ENCODE measurements at regions not wholly inside any gene's neighbourhood (a gene's known extent, or its start where the extent isn't known, plus 50 kb on each side); places are given as distances from the start of the nearest gene placed in this dataset.

- no peak overlapping the region for H3K9ac ChIP-seq (ENCODE audit: low read length)
- no peaks in the 10 kb centered on the region for H3K9me2 ChIP-seq (ENCODE audit: low read depth, low read length)
- TF ChIP-seq CTCF (IDR thresholded peaks at IDR 0.05; ENCODE audit: low read length), result no peak
- TF ChIP-seq EZH2 (IDR thresholded peaks at IDR 0.05; ENCODE audit: borderline replicate concordance, low read length), result no peak
- H3K4me1 ChIP-seq (ENCODE audit: insufficient read depth, low read length, severe bottlenecking), result peaks cover 38% of the 10 kb centered on the region
- no peak overlapping the region for H3K4me3 ChIP-seq (ENCODE audit: low read depth, low read length, poor library complexity, severe bottlenecking)
- H3K36me3 ChIP-seq (ENCODE audit: insufficient read depth, low read length), result no peaks in the 10 kb centered on the region
- H3K9me3 ChIP-seq (ENCODE audit: low read length), result no peaks in the 10 kb centered on the region
- no peaks in the 10 kb centered on the region for H4K20me1 ChIP-seq (ENCODE audit: insufficient read depth, low read length)
- no peak overlapping the region for H3K4me2 ChIP-seq (ENCODE audit: low read length)
- no peak overlapping the region for H2AFZ ChIP-seq (ENCODE audit: low read length)
- no peak overlapping the region for H3K27ac ChIP-seq (ENCODE audit: low read depth, low read length, poor library complexity, severe bottlenecking)
- no peaks in the 10 kb centered on the region for H3K79me2 ChIP-seq (ENCODE audit: insufficient read depth, low read length)
- H3F3A ChIP-seq (ENCODE audit: insufficient read depth, low read length), result no peaks in the 10 kb centered on the region; the same call in 1 of the 2 replicates
- H3K27me3 ChIP-seq (ENCODE audit: insufficient read depth, low read length), result no peaks in the 10 kb centered on the region
Observed at GRCh38 chr4:123455360-123455759, 58.8 kb downstream of the SPRY1 start.

GRCh38 chr4:123462007-123462406, 65.4 kb downstream of the SPRY1 start:
- no peaks in the 10 kb centered on the region for H3K36me3 ChIP-seq (ENCODE audit: insufficient read depth, low read length)
- no peak for TF ChIP-seq EZH2 (IDR thresholded peaks at IDR 0.05; ENCODE audit: borderline replicate concordance, low read length)
- TF ChIP-seq CTCF (IDR thresholded peaks at IDR 0.05; ENCODE audit: low read length), result no peak
- H3K27me3 ChIP-seq (ENCODE audit: insufficient read depth, low read length), result no peaks in the 10 kb centered on the region
- H4K20me1 ChIP-seq (ENCODE audit: insufficient read depth, low read length), result no peaks in the 10 kb centered on the region
- no peak overlapping the region for H3K4me3 ChIP-seq (ENCODE audit: low read depth, low read length, poor library complexity, severe bottlenecking)
- no peaks in the 10 kb centered on the region for H3K9me2 ChIP-seq (ENCODE audit: low read depth, low read length)
- H3K4me1 ChIP-seq (ENCODE audit: insufficient read depth, low read length, severe bottlenecking), result peaks cover 48% of the 10 kb centered on the region
- H3F3A ChIP-seq (ENCODE audit: insufficient read depth, low read length), result no peaks in the 10 kb centered on the region; the same call in 1 of the 2 replicates
- no peak overlapping the region for H3K9ac ChIP-seq (ENCODE audit: low read length)
- no peak overlapping the region for H3K4me2 ChIP-seq (ENCODE audit: low read length)
- no peak overlapping the region for H2AFZ ChIP-seq (ENCODE audit: low read length)
- H3K9me3 ChIP-seq (ENCODE audit: low read length), result no peaks in the 10 kb centered on the region
- no peaks in the 10 kb centered on the region for H3K79me2 ChIP-seq (ENCODE audit: insufficient read depth, low read length)
- peak overlapping the region; percentile 2 for H3K27ac ChIP-seq (ENCODE audit: low read depth, low read length, poor library complexity, severe bottlenecking)

- Histone ChIP-seq H3K9me3 (ENCODE audit: low read length) (no peaks in the 10 kb centered on the region), H3K4me3 (ENCODE audit: low read depth, low read length, poor library complexity, severe bottlenecking) (no peak overlapping the region), H3K36me3 (ENCODE audit: insufficient read depth, low read length) (no peaks in the 10 kb centered on the region), H3K27me3 (ENCODE audit: insufficient read depth, low read length) (no peaks in the 10 kb centered on the region), H2AFZ (ENCODE audit: low read length) (no peak overlapping the region), H4K20me1 (ENCODE audit: insufficient read depth, low read length) (no peaks in the 10 kb centered on the region), H3F3A (ENCODE audit: insufficient read depth, low read length) (no peaks in the 10 kb centered on the region), H3K4me2 (ENCODE audit: low read length) (peak overlapping the region; percentile 50), H3K9ac (ENCODE audit: low read length) (no peak overlapping the region), H3K27ac (ENCODE audit: low read depth, low read length, poor library complexity, severe bottlenecking) (peak overlapping the region; percentile 73), H3K79me2 (ENCODE audit: insufficient read depth, low read length) (no peaks in the 10 kb centered on the region), H3K9me2 (ENCODE audit: low read depth, low read length) (no peaks in the 10 kb centered on the region), H3K4me1 (ENCODE audit: insufficient read depth, low read length, severe bottlenecking) (peaks cover 63% of the 10 kb centered on the region)
- no peak for TF ChIP-seq EZH2 (IDR thresholded peaks at IDR 0.05; ENCODE audit: borderline replicate concordance, low read length)
- TF ChIP-seq CTCF (IDR thresholded peaks at IDR 0.05; ENCODE audit: low read length), result no peak
Observed at GRCh38 chr4:123463869-123464268, 67.3 kb downstream of the SPRY1 start.
